ENCODE measurements at regions not wholly inside any gene's neighbourhood (a gene's known extent, or its start where the extent isn't known, plus 50 kb on each side); places are given as distances from the start of the nearest gene placed in this dataset.

DNA sequence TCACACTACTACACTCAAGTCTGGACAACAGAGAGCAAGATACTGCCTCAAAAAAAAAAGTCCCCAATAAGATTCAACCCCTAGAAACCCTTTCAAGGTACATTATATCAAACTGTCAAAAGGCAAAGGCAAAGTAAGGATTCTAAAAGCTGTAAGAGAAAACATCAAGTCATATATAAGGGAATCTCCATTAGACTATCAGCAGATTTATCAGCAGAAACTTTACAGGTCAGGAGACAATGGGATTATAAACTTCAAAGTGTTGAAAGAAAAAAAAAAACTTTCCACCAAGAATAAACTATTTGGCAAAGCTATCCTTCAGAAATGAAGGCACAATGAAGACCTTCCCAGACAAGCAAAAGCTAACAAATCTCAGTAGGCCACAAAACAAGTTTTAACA is 63.5 kb upstream of the DMRT1 start:
- DNase-seq = no peak

DNA sequence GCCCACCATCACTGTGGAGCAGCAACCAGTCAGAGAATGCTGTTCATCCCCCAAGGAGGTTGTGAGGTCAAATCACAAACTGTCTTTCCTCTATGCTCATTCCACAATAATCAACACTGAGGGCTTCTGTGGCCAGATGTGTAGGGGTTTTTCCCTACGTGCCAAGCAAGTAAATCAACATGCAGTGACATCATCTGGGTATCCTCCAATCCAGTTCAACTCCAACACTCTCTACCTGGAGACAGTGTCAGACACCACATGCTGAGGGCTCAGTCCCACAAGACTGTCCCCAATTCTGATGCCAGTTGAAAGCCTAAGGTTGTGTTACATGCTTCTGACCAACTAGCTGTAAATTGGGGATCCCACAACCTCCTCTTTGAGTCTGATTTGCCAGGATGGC is 57.3 kb upstream of the DMRT1 start:
- DNase-seq = no peak

DNA sequence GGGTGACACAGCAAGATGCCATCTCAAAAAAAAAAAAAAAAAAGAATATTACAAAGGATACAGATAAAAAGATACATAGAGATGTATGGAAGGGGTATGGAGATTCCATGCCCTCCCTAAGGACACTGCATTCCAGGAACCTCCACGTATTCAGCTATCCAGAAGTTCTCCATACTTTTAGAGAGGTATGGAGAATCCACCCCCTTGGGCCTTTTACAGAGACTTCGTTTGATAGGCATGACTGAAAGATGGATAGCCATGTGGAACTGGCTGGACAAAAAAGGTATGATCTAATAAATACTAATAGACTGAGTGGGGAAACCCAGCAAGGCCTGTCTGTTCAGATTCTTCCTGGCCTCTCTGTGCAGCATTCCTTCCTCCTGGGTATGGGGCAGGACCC is 56.6 kb upstream of the DMRT1 start:
- no peak for DNase-seq

DNA sequence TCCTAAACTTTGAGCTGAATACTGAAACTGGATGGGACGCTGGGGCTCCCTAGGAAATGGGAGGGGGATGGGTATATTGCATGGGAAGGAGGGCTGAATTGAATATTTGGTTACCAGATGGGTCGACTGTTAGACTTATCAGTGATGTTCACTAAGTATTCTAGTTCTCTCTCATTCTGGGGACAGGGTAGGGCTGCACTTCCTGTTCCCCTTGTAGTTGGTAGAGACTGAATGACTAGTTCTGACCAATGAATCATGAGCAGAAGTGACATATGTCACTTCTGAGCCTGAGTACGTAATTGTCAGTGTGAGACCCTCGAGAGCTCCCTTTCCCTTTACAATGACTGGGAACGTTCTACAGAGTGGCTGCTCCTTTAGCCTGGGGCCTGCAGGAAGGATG is 55.5 kb upstream of the DMRT1 start:
- no peak for DNase-seq

DNA sequence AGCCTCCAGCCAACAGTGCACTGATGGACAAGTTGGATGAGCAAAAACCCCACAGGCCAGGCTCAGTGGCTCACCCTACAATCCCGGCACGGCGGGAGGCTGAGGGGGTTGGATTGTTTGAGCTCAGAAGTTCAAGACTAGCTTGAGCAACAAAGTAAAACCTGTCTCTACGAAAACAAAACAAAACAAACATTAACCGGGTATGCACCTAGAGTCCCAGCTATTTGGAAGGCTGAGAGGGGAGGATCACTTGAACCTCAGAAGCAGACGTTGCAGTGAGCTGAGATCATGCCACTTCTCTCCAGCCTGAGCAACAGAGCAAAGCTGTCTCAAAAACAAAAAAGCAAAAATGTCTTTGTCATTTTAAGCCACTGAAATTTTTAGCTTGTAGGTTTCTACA is 55.1 kb upstream of the DMRT1 start:
- no peak for DNase-seq

DNA sequence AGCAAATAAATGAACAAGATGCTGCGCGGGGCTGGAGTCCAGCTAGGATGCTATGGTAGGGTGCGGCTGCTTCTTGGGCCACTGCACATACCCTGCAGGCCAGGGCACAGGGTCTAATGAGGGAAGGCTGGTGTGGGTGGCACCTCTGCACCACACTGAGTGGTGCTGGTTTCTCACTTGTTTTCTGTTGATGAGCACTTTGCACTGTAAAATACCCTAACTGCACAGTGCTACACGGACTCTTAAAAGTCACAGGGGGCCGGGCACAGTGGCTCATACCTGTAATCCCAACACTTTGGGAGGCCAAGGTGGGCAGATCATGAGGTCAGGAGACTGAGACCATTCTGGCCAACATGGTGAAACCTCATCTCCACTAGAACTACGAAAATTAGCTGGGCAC is 52.7 kb upstream of the DMRT1 start:
- DNase-seq = no peak

Data from CD4-positive, alpha-beta T cell treated with Interleukin-4 for 1 hour (primary cell).